WTC11 (cell line): ENCODE measurements at regions not wholly inside any gene's neighbourhood (a gene's known extent, or its start where the extent isn't known, plus 50 kb on each side); places are given as distances from the start of the nearest gene placed in this dataset.

Source experiments
- ATAC-seq: fragments of 200-7000 bp; cut with Tn5 transposase; 2 replicates; pipeline ENCODE4 v1.10.0; 2021; ENCODE audit warnings: mild to moderate bottlenecking, moderate library complexity
- CTCF ChIA-PET: fragments of 300-600 bp; sonication (Branson Sonifier 250); formaldehyde crosslinking; loops from one replicate; lab custom pipeline; 2021; ENCODE audit warnings: antibody characterized with exemption; lab: Charles Lee
- POLR2A ChIA-PET: fragments of 350-600 bp; sonication (Branson Sonifier 250); formaldehyde crosslinking; loops from one replicate; lab custom pipeline; 2021; ENCODE audit warnings: antibody characterized with exemption; lab: Charles Lee
- DNase-seq: peaks from one replicate; pipeline ENCODE4 v3.0.0; 2021; ENCODE audit warnings: low spot score
- H3K27ac Mint-ChIP-seq: 2 replicates; pipeline ENCODE4 v1.8.0; 2021; ENCODE audit warnings: mixed read lengths
- H3K27me3 Mint-ChIP-seq: 2 replicates; pipeline ENCODE4 v1.8.0; 2021; ENCODE audit warnings: low read depth, mild to moderate bottlenecking, moderate library complexity, mixed read lengths
- H3K36me3 Mint-ChIP-seq: 2 replicates; pipeline ENCODE4 v1.8.0; 2021; ENCODE audit warnings: mixed read lengths
- H3K4me1 Mint-ChIP-seq: 2 replicates; pipeline ENCODE4 v1.8.0; 2022; ENCODE audit warnings: mixed read lengths
- H3K4me3 Mint-ChIP-seq: 2 replicates; pipeline ENCODE4 v1.8.0; 2021; ENCODE audit warnings: mild to moderate bottlenecking, moderate library complexity, mixed read lengths
- H3K9me3 Mint-ChIP-seq: 2 replicates; pipeline ENCODE4 v1.8.0; 2021; ENCODE audit warnings: mixed read lengths
- ATF1 ChIP-seq: sonication (generic); formaldehyde crosslinking; IDR thresholded peaks from 2 replicates; pipeline ENCODE4 v1.8.1; 2023; ENCODE audit warnings: mild to moderate bottlenecking, moderate library complexity, missing genetic modification reagents
- ELF4 ChIP-seq: sonication (generic); formaldehyde crosslinking; IDR thresholded peaks from 2 replicates; pipeline ENCODE4 v1.8.1; 2022; ENCODE audit warnings: low read depth, mild to moderate bottlenecking, moderate library complexity, missing genetic modification reagents
- EMX1 ChIP-seq: fragments of 250-450 bp; sonication (Bioruptor Pico); IDR thresholded peaks from 2 replicates; pipeline ENCODE4 v1.8.0; 2021; ENCODE audit warnings: mild to moderate bottlenecking
- JAZF1 ChIP-seq: fragments of 250-450 bp; sonication (Bioruptor Pico); IDR thresholded peaks from 2 replicates; pipeline ENCODE4 v1.9.0; 2021; ENCODE audit warnings: moderate library complexity, mild to moderate bottlenecking, inconsistent platforms
- RELA ChIP-seq: sonication (generic); formaldehyde crosslinking; IDR thresholded peaks from 2 replicates; pipeline ENCODE4 v1.8.1; 2022; ENCODE audit warnings: missing genetic modification reagents, mild to moderate bottlenecking, borderline replicate concordance
- SMAD4 ChIP-seq: sonication (generic); formaldehyde crosslinking; IDR thresholded peaks from 2 replicates; pipeline ENCODE4 v1.8.0; 2022; ENCODE audit warnings: mild to moderate bottlenecking, missing genetic modification reagents
- TEAD1 ChIP-seq: sonication (generic); formaldehyde crosslinking; IDR thresholded peaks from 2 replicates; pipeline ENCODE4 v1.8.0; 2022; ENCODE audit warnings: mild to moderate bottlenecking, missing genetic modification reagents
- TF ChIP-seq, protein P1 (sequence below): sonication (generic); formaldehyde crosslinking; IDR thresholded peaks from 2 replicates; pipeline ENCODE4 v1.8.1; 2022; ENCODE audit warnings: missing genetic modification reagents, borderline replicate concordance
- TF ChIP-seq, protein P2 (sequence below): sonication (generic); formaldehyde crosslinking; IDR thresholded peaks from 2 replicates; pipeline ENCODE4 v1.8.0; 2022; ENCODE audit warnings: missing genetic modification reagents
- TF ChIP-seq, protein P3 (sequence below): fragments of 250-450 bp; sonication (Bioruptor Pico); IDR thresholded peaks from 2 replicates; pipeline ENCODE4 v1.9.0; 2021; ENCODE audit warnings: mild to moderate bottlenecking, borderline replicate concordance
- TF ChIP-seq, protein P4 (sequence below): sonication (generic); formaldehyde crosslinking; IDR thresholded peaks from 2 replicates; pipeline ENCODE4 v1.8.0; 2022; ENCODE audit warnings: mild to moderate bottlenecking, missing genetic modification reagents
- TF ChIP-seq, protein P5 (sequence below): fragments of 250-450 bp; sonication (Bioruptor Pico); conservative IDR thresholded peaks from 2 replicates; pipeline ENCODE4 v1.9.0; 2021; ENCODE audit warnings: mild to moderate bottlenecking
- TF ChIP-seq, protein P6 (sequence below): sonication (generic); formaldehyde crosslinking; IDR thresholded peaks from 2 replicates; pipeline ENCODE4 v1.8.1; 2022; ENCODE audit warnings: mild to moderate bottlenecking, missing genetic modification reagents, moderate library complexity, borderline replicate concordance
- TF ChIP-seq, protein P7 (sequence below): sonication (generic); formaldehyde crosslinking; IDR thresholded peaks from 2 replicates; pipeline ENCODE4 v1.8.1; 2022; ENCODE audit warnings: low read depth, missing genetic modification reagents, borderline replicate concordance

DNA sequence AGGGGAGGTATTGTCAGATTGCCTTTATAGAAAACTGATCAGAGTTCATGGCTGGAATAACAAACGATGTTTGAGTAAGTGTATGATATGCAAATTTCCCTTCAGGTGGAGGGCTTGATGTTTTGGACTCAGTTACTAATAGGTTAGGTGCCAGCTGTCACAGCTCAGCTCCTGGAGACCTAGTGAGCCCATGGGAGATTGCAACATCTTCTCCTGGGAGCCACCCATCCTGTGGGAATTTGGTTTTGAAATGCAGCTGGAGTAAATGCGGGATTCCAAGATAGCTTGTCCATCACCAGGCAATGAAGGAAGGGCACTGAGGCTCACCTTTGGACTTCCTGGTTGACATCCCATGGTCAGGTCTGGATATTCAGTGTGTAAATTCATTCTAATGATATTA is 211.4 kb upstream of the NRIP1 start:
- Mint-ChIP-seq H3K27ac (no peak overlapping the region), H3K9me3 (peaks cover 4% of the 10 kb centered on the region; the same call in 1 of the 2 replicates), H3K36me3 (no peaks in the 10 kb centered on the region), H3K4me3 (no peak overlapping the region), H3K27me3 (no peaks in the 10 kb centered on the region), H3K4me1 (no peaks in the 10 kb centered on the region)
- DNase-seq (no peak), ATAC-seq (no peak)
- TF ChIP-seq, protein P1, sequence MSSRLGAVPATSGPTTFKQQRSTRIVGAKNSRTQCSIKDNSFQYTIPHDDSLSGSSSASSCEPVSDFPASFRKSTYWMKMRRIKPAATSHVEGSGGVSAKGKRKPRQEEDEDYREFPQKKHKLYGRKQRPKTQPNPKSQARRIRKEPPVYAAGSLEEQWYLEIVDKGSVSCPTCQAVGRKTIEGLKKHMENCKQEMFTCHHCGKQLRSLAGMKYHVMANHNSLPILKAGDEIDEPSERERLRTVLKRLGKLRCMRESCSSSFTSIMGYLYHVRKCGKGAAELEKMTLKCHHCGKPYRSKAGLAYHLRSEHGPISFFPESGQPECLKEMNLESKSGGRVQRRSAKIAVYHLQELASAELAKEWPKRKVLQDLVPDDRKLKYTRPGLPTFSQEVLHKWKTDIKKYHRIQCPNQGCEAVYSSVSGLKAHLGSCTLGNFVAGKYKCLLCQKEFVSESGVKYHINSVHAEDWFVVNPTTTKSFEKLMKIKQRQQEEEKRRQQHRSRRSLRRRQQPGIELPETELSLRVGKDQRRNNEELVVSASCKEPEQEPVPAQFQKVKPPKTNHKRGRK (CRISPR knock-in tag): no peak
- TF ChIP-seq SMAD4 (CRISPR knock-in tag) (no peak), TEAD1 (CRISPR knock-in tag) (no peak), EMX1 (CRISPR knock-in tag) (no peak), RELA (CRISPR knock-in tag) (no peak), ELF4 (CRISPR knock-in tag) (no peak), ATF1 (CRISPR knock-in tag) (no peak), JAZF1 (CRISPR knock-in tag) (no peak)
- TF ChIP-seq, protein P2, sequence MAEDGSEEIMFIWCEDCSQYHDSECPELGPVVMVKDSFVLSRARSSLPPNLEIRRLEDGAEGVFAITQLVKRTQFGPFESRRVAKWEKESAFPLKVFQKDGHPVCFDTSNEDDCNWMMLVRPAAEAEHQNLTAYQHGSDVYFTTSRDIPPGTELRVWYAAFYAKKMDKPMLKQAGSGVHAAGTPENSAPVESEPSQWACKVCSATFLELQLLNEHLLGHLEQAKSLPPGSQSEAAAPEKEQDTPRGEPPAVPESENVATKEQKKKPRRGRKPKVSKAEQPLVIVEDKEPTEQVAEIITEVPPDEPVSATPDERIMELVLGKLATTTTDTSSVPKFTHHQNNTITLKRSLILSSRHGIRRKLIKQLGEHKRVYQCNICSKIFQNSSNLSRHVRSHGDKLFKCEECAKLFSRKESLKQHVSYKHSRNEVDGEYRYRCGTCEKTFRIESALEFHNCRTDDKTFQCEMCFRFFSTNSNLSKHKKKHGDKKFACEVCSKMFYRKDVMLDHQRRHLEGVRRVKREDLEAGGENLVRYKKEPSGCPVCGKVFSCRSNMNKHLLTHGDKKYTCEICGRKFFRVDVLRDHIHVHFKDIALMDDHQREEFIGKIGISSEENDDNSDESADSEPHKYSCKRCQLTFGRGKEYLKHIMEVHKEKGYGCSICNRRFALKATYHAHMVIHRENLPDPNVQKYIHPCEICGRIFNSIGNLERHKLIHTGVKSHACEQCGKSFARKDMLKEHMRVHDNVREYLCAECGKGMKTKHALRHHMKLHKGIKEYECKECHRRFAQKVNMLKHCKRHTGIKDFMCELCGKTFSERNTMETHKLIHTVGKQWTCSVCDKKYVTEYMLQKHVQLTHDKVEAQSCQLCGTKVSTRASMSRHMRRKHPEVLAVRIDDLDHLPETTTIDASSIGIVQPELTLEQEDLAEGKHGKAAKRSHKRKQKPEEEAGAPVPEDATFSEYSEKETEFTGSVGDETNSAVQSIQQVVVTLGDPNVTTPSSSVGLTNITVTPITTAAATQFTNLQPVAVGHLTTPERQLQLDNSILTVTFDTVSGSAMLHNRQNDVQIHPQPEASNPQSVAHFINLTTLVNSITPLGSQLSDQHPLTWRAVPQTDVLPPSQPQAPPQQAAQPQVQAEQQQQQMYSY (CRISPR knock-in tag): no peak
- TF ChIP-seq, protein P3, sequence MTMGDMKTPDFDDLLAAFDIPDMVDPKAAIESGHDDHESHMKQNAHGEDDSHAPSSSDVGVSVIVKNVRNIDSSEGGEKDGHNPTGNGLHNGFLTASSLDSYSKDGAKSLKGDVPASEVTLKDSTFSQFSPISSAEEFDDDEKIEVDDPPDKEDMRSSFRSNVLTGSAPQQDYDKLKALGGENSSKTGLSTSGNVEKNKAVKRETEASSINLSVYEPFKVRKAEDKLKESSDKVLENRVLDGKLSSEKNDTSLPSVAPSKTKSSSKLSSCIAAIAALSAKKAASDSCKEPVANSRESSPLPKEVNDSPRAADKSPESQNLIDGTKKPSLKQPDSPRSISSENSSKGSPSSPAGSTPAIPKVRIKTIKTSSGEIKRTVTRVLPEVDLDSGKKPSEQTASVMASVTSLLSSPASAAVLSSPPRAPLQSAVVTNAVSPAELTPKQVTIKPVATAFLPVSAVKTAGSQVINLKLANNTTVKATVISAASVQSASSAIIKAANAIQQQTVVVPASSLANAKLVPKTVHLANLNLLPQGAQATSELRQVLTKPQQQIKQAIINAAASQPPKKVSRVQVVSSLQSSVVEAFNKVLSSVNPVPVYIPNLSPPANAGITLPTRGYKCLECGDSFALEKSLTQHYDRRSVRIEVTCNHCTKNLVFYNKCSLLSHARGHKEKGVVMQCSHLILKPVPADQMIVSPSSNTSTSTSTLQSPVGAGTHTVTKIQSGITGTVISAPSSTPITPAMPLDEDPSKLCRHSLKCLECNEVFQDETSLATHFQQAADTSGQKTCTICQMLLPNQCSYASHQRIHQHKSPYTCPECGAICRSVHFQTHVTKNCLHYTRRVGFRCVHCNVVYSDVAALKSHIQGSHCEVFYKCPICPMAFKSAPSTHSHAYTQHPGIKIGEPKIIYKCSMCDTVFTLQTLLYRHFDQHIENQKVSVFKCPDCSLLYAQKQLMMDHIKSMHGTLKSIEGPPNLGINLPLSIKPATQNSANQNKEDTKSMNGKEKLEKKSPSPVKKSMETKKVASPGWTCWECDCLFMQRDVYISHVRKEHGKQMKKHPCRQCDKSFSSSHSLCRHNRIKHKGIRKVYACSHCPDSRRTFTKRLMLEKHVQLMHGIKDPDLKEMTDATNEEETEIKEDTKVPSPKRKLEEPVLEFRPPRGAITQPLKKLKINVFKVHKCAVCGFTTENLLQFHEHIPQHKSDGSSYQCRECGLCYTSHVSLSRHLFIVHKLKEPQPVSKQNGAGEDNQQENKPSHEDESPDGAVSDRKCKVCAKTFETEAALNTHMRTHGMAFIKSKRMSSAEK (CRISPR knock-in tag): no peak
- TF ChIP-seq, protein P4, sequence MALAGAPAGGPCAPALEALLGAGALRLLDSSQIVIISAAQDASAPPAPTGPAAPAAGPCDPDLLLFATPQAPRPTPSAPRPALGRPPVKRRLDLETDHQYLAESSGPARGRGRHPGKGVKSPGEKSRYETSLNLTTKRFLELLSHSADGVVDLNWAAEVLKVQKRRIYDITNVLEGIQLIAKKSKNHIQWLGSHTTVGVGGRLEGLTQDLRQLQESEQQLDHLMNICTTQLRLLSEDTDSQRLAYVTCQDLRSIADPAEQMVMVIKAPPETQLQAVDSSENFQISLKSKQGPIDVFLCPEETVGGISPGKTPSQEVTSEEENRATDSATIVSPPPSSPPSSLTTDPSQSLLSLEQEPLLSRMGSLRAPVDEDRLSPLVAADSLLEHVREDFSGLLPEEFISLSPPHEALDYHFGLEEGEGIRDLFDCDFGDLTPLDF (CRISPR knock-in tag): no peak
- TF ChIP-seq, protein P5, sequence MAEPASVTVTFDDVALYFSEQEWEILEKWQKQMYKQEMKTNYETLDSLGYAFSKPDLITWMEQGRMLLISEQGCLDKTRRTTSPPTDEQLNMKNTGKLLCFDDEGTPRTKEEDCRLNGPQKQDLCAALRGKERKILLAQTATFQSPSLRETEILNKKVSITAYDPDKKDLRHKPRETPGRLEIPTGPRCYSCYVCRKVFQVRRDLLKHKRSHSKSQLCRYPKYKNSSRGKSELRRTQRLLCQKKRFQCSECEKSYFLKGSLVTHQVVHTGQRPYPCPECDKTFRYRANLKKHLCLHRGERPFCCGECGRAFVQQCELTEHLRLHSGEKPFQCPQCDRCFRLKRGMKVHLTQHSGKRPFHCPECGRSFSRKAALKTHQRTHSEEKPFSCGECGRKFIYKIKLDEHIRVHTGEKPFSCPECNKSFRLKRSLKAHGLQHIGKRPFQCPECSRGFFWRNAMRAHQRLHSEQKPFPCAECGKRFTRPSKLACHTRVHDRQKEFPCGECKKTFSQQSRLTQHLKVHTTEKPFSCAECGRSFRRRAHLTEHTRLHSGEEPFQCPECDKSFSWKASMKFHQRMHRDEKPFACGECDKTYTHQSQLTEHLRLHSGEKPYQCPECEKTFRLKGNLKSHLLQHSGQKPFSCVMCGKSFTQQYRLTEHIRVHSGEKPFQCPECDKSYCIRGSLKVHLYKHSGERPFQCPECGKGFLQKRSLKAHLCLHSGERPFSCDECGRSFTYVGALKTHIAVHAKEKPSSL (CRISPR knock-in tag): no peak
- TF ChIP-seq, protein P6, sequence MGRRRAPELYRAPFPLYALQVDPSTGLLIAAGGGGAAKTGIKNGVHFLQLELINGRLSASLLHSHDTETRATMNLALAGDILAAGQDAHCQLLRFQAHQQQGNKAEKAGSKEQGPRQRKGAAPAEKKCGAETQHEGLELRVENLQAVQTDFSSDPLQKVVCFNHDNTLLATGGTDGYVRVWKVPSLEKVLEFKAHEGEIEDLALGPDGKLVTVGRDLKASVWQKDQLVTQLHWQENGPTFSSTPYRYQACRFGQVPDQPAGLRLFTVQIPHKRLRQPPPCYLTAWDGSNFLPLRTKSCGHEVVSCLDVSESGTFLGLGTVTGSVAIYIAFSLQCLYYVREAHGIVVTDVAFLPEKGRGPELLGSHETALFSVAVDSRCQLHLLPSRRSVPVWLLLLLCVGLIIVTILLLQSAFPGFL (CRISPR knock-in tag): no peak
- TF ChIP-seq, protein P7, sequence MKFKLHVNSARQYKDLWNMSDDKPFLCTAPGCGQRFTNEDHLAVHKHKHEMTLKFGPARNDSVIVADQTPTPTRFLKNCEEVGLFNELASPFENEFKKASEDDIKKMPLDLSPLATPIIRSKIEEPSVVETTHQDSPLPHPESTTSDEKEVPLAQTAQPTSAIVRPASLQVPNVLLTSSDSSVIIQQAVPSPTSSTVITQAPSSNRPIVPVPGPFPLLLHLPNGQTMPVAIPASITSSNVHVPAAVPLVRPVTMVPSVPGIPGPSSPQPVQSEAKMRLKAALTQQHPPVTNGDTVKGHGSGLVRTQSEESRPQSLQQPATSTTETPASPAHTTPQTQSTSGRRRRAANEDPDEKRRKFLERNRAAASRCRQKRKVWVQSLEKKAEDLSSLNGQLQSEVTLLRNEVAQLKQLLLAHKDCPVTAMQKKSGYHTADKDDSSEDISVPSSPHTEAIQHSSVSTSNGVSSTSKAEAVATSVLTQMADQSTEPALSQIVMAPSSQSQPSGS: no peak
- ChIA-PET POLR2A (no interaction called here), CTCF (no interaction called here)
